ENCODE measurements at regions not wholly inside any gene's neighbourhood (a gene's known extent, or its start where the extent isn't known, plus 50 kb on each side); places are given as distances from the start of the nearest gene placed in this dataset.
A peak's percentile ranks its signal among the peaks of the same experiment; 100 is the strongest.

GRCh38 chr18:22560275-22560610, 142.5 kb upstream of the CTAGE1 start:
- no peaks in the 10 kb centered on the region for H3K27me3 ChIP-seq (ENCODE audit: insufficient read depth, low read length)
- TF ChIP-seq FOSL1 (IDR thresholded peaks at IDR 0.05; ENCODE audit: low read depth) = no peak
- TF ChIP-seq CTCF (IDR thresholded peaks at IDR 0.05 in 2 of 3, conservative IDR thresholded peaks at IDR 0.05 in 1 of 3; ENCODE audit: borderline replicate concordance in 1 of 3, insufficient read depth in 1 of 3, low read depth in 2 of 3, low read length in 2 of 3) = no peak
- TF ChIP-seq REST (IDR thresholded peaks at IDR 0.05; ENCODE audit: low read depth) = no peak
- TF ChIP-seq ZBTB33 (IDR thresholded peaks at IDR 0.05; ENCODE audit: extremely low read depth, insufficient replicate concordance, low read length) = no peak
- no peak for TF ChIP-seq RAD21 (IDR thresholded peaks at IDR 0.05; ENCODE audit: low read depth)
- no peak for TF ChIP-seq EZH2phosphoT487 (IDR thresholded peaks at IDR 0.05; ENCODE audit: borderline replicate concordance)
- TF ChIP-seq MAX (IDR thresholded peaks at IDR 0.05) = no peak
- TF ChIP-seq POLR2AphosphoS5 (IDR thresholded peaks at IDR 0.05; ENCODE audit: low read depth, low read length) = no peak
- TF ChIP-seq EZH2 (IDR thresholded peaks at IDR 0.05) = no peak
- peak overlapping the region; percentile 96 for H2AFZ ChIP-seq (ENCODE audit: low read depth, low read length, poor library complexity, severe bottlenecking)
- no TSS peak for BruUV-seq (replicated peaks)
- peak overlapping the region; percentile 98 for H3K4me2 ChIP-seq (ENCODE audit: low read length)
- no peaks in the 10 kb centered on the region for H3K9me2 ChIP-seq (ENCODE audit: insufficient read depth)
- intact Hi-C loops (cut with micrococcal nuclease) = loop anchor here (1.0 to 10.0 kb wide), 4 partner anchors 185 to 1365 kb away; no protein-coding TSS in a partner anchor
- H3K79me2 ChIP-seq (ENCODE audit: insufficient read depth, low read length) = no peaks in the 10 kb centered on the region
- POLR2A ChIA-PET = no interaction called here
- H3K36me3 ChIP-seq (ENCODE audit: control insufficient read depth in 1 of 2, insufficient read depth in 2 of 2, low read length in 2 of 2) = no peaks in the 10 kb centered on the region
- H3K9me3 ChIP-seq (ENCODE audit: control insufficient read depth in 1 of 2, insufficient read depth in 1 of 2, low read depth in 1 of 2, low read length in 2 of 2) = no peaks in the 10 kb centered on the region
- H3K4me3 ChIP-seq (replicated peaks in 1 of 2; ENCODE audit: low read depth in 1 of 2, low read length in 2 of 2) = peak overlapping the region; percentile 54 to 73
- CTCF ChIA-PET = interaction anchor here (1.5 kb wide), 1 partner anchor 182 kb away, joined by 4 read pairs; no protein-coding TSS in a partner anchor
- no peaks in the 10 kb centered on the region for H4K20me1 ChIP-seq (ENCODE audit: insufficient read depth)
- H3K9ac ChIP-seq (ENCODE audit: low read length) = peak overlapping the region; percentile 38; the same call in 1 of the 2 replicates
- ATAC-seq (no peak), DNase-seq (ENCODE audit: low read depth, low spot score) (no peak)
- peaks cover 4 to 22% of the 10 kb centered on the region in 2 experiments; a peak in 3 of 4 replicates for H3K4me1 ChIP-seq (ENCODE audit: control insufficient read depth in 1 of 2, insufficient read depth in 2 of 2, low read length in 2 of 2)
- H3K27ac ChIP-seq (ENCODE audit: low read depth, low read length) = no peak overlapping the region
- RAD21 ChIA-PET (ENCODE audit: low non-redundant PET in 1 of 2, low total read pairs in 2 of 2, uncharacterized antibody in 2 of 2, unreplicated experiment in 2 of 2) = interaction anchor here in 1 of 2 experiments (0.7 kb wide), 1 partner anchor 77 kb away, joined by 3 read pairs; no protein-coding TSS in a partner anchor

Measured in HCT116 (cell line).